Spleen (tissue), 11 donors: ENCODE measurements at regions not wholly inside any gene's neighbourhood (a gene's known extent, or its start where the extent isn't known, plus 50 kb on each side); places are given as distances from the start of the nearest gene placed in this dataset.

Source experiments
- DNase-seq: peaks from one replicate; pipeline ENCODE4 v3.0.0-alpha.2; 2020
- H3K27ac ChIP-seq, 8 donors: fragments of 200-600 bp; sonication (generic) in 7 of 8; 1 replicate in 4 of 8; 2 replicates in 4 of 8; pipeline versions ENCODE4 v1.5.0 to v1.8.0; 2016 to 2021; ENCODE audit warnings: inconsistent platforms in 4 of 8, mild to moderate bottlenecking in 4 of 8, moderate library complexity in 1 of 8
- H3K27me3 ChIP-seq, 7 donors: fragments of 200-600 bp; sonication (generic) in 6 of 7; replicated peaks in 1 of 7; 1 replicate in 4 of 7; 2 replicates in 3 of 7; pipeline versions ENCODE4 v1.5.0 to v1.8.0; 2016 to 2021; ENCODE audit warnings: inconsistent platforms in 3 of 7, mild to moderate bottlenecking in 1 of 7
- H3K36me3 ChIP-seq, 6 donors: fragments of 200-600 bp; sonication (generic) in 5 of 6; 1 replicate in 4 of 6; 2 replicates in 2 of 6; pipeline versions ENCODE4 v1.5.0 to v1.8.0; 2016 to 2021; ENCODE audit warnings: inconsistent platforms in 2 of 6
- H3K4me1 ChIP-seq, 6 donors: fragments of 200-600 bp; sonication (generic) in 5 of 6; 1 replicate in 3 of 6; 2 replicates in 3 of 6; pipeline versions ENCODE4 v1.5.0 to v1.8.0; 2016 to 2021; ENCODE audit warnings: inconsistent platforms in 3 of 6
- H3K4me3 ChIP-seq, 8 donors: fragments of 200-600 bp; sonication (generic) in 7 of 8; 1 replicate in 4 of 8; 2 replicates in 4 of 8; pipeline versions ENCODE4 v1.5.0 to v1.8.0; 2016 to 2021; ENCODE audit warnings: inconsistent platforms in 4 of 8, mild to moderate bottlenecking in 4 of 8, moderate library complexity in 2 of 8
- H3K9me3 ChIP-seq, 8 donors: fragments of 200-600 bp; sonication (generic) in 7 of 8; 1 replicate in 4 of 8; 2 replicates in 4 of 8; pipeline versions ENCODE4 v1.5.0 to v1.8.0; 2016 to 2021; ENCODE audit warnings: inconsistent platforms in 4 of 8
- POLR2A ChIP-seq, 3 donors: fragments of 450-650 bp; IDR thresholded peaks; one replicate each; pipeline ENCODE4 v1.5.1; 2017; ENCODE audit warnings: antibody characterized with exemption in 3 of 3, mild to moderate bottlenecking in 1 of 3
- POLR2AphosphoS5 ChIP-seq, 3 donors: sonication (generic); formaldehyde crosslinking; IDR thresholded peaks; one replicate each; pipeline ENCODE4 v1.5.1; 2017; ENCODE audit warnings: antibody characterized with exemption in 3 of 3
- WGBS, 5 donors: extraction: QIAGEN DNeasy Blood & Tissue Kit in 3 of 5; methylation state at CpG; one replicate each; pipeline versions ENCODE4 v1.1.5 to v1.1.7; 2013 to 2018; 5-methylcytosine and 5-hydroxymethylcytosine counted together
- intact Hi-C: fragments of 100-400 bp; cut with DNase I; formaldehyde crosslinking; loops from one replicate; pipeline ENCODE4 v1.15.0; 2023; ENCODE audit warnings: low total_unique reads
- TF ChIP-seq, protein P1 (sequence below), 11 experiments: fragments of 200-600 bp in 7 of 11; fragments of 450-650 bp in 4 of 11; sonication (generic) in 4 of 11; IDR thresholded peaks in 8 of 11; conservative IDR thresholded peaks in 3 of 11; 1 replicate in 7 of 11; 2 replicates in 4 of 11; pipeline versions ENCODE4 v1.4.0 to v1.8.0; 2016 to 2021; ENCODE audit warnings: antibody characterized with exemption in 11 of 11, inconsistent platforms in 4 of 11, mild to moderate bottlenecking in 1 of 11
- donor health status: healthy with polysubstance abuse.
- donor health status: DM: no; HTN: no; CAD: no; lungs with moderate emphysema.
- donor health status: DM: no; HTN: no; CAD: no.
- donor health status: Bipolar disorder and iron deficiency.
- donor health status: healthy.
- donor health status: DM: no; HTN: no; CAD: no.
- donor health status: DM: yes; HTN: yes; CAD: no.

DNA sequence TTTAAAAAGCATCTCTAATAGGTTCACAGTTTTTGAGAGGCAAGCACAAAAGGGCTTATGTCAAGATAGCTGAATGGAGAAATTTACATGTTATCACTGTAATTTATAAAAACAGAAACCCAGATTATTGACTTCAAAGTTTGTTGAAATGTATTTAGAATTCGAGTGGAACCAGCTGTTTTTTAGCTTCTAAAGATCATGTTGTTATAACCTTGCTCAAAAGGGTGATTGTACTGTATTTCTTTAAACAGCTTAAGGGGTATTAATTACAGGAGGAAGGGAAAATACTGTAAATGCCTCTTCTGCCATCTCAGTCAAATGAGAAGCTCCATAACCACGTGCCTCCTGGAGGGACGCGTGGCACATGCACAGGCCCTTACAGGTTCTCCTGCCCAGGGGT lies 156.2 kb upstream of the MGMT start:
- TF ChIP-seq, protein P1, sequence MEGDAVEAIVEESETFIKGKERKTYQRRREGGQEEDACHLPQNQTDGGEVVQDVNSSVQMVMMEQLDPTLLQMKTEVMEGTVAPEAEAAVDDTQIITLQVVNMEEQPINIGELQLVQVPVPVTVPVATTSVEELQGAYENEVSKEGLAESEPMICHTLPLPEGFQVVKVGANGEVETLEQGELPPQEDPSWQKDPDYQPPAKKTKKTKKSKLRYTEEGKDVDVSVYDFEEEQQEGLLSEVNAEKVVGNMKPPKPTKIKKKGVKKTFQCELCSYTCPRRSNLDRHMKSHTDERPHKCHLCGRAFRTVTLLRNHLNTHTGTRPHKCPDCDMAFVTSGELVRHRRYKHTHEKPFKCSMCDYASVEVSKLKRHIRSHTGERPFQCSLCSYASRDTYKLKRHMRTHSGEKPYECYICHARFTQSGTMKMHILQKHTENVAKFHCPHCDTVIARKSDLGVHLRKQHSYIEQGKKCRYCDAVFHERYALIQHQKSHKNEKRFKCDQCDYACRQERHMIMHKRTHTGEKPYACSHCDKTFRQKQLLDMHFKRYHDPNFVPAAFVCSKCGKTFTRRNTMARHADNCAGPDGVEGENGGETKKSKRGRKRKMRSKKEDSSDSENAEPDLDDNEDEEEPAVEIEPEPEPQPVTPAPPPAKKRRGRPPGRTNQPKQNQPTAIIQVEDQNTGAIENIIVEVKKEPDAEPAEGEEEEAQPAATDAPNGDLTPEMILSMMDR (IDR thresholded peaks at IDR 0.05 in 8 of 11, conservative IDR thresholded peaks at IDR 0.05 in 3 of 11) = no peak
- TF ChIP-seq POLR2A (IDR thresholded peaks at IDR 0.05) (no peak), POLR2AphosphoS5 (IDR thresholded peaks at IDR 0.05) (no peak)
- peaks cover 0 to 12% (median 7%) of the 10 kb centered on the region in 8 donors for H3K9me3 ChIP-seq
- 67 to 87% (median 76%) methylated on average over 4 of the region's 4 CpGs for WGBS, 5 donors
- no peak overlapping the region for H3K4me3 ChIP-seq
- H3K27ac ChIP-seq = no peak overlapping the region
- H3K36me3 ChIP-seq = no peaks in the 10 kb centered on the region
- no peaks in the 10 kb centered on the region for H3K4me1 ChIP-seq
- H3K27me3 ChIP-seq = no peaks in the 10 kb centered on the region
- no peak for DNase-seq
- intact Hi-C loops = no loop called here

DNA sequence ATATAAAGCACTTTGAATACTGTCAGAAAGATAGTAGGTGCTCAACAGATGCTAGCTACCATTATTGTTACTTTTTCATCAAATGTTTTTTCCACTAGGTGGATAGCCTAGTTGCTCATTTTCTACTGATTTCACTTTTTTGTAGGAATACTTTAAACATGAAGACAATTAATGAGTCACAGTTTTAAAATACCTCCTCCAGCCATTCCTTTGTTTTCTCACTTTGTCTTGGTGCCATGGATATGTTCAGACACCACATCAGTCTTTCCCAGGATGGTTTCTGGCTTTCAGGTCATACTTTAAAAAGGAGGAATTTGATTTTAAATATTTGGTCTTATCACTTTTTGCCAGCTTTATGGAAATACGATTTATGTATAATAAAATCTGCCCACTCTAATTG lies 147.1 kb upstream of the MGMT start:
- Histone ChIP-seq H3K27me3 (peaks cover 0 to 4% (median 0%) of the 10 kb centered on the region in 7 donors), H3K4me3 (no peak overlapping the region), H3K9me3 (peaks cover 0 to 64% (median 47%) of the 10 kb centered on the region in 8 donors), H3K36me3 (no peaks in the 10 kb centered on the region), H3K27ac (no peak overlapping the region), H3K4me1 (no peaks in the 10 kb centered on the region)
- intact Hi-C loops = no loop called here
- TF ChIP-seq POLR2A (IDR thresholded peaks at IDR 0.05) (no peak), POLR2AphosphoS5 (IDR thresholded peaks at IDR 0.05) (no peak)
- TF ChIP-seq, protein P1 (IDR thresholded peaks at IDR 0.05 in 8 of 11, conservative IDR thresholded peaks at IDR 0.05 in 3 of 11) = no peak
- no peak for DNase-seq
- 77 to 93% (median 79%) methylated on average over 1 of the region's 1 CpG for WGBS, 5 donors

- TF ChIP-seq, protein P1 (IDR thresholded peaks at IDR 0.05 in 8 of 11, conservative IDR thresholded peaks at IDR 0.05 in 3 of 11) = no peak
- no peak for TF ChIP-seq POLR2A (IDR thresholded peaks at IDR 0.05)
- intact Hi-C loops = no loop called here
These were observed 146.7 kb upstream of the MGMT start for GRCh38 chr10:129320340-129320739.

DNA sequence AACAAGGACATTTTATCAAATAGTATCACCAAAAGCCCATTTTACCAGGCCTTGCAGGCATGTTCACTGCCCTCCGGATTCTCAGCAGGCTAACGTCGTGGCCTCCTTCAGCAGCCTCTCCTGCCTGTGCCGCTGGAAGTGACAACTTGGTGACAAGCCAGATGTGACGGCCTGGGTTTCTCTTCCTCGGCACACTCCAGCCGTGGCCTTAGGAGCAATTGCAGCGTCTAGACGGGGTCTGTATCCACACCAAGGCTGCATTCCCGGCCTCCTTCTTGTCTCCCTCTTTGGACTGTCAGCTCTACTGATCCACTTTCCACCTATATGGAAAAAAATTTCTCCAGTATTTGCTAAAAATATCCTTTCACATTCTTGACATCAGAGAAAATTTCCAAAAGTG lies 145.3 kb upstream of the MGMT start:
- no peak overlapping the region for H3K4me3 ChIP-seq
- H3K27me3 ChIP-seq = peaks cover 0 to 19% (median 0%) of the 10 kb centered on the region in 7 donors
- no peak overlapping the region for H3K27ac ChIP-seq
- H3K9me3 ChIP-seq = peaks cover 0 to 46% (median 33%) of the 10 kb centered on the region in 8 donors
- DNase-seq = no peak
- intact Hi-C loops = no loop called here
- H3K4me1 ChIP-seq = no peaks in the 10 kb centered on the region
- H3K36me3 ChIP-seq = no peaks in the 10 kb centered on the region
- 86 to 97% (median 90%) methylated on average over 10 of the region's 10 CpGs for WGBS, 5 donors
- TF ChIP-seq POLR2AphosphoS5 (IDR thresholded peaks at IDR 0.05) (no peak), POLR2A (IDR thresholded peaks at IDR 0.05) (no peak)
- TF ChIP-seq, protein P1 (IDR thresholded peaks at IDR 0.05 in 8 of 11, conservative IDR thresholded peaks at IDR 0.05 in 3 of 11) = no peak

More at GRCh38 chr10:129320340-129320739, 146.7 kb upstream of the MGMT start:
- Histone ChIP-seq H3K9me3 (peaks cover 0 to 60% (median 46%) of the 10 kb centered on the region in 8 donors), H3K4me3 (no peak overlapping the region), H3K27me3 (peaks cover 0 to 6% (median 0%) of the 10 kb centered on the region in 7 donors), H3K36me3 (no peaks in the 10 kb centered on the region), H3K27ac (no peak overlapping the region), H3K4me1 (no peaks in the 10 kb centered on the region)
- no peak for DNase-seq
- 80 to 96% (median 89%) methylated on average over 1 of the region's 1 CpG for WGBS, 5 donors
